Small intestine (tissue), 7 donors: ENCODE measurements at regions not wholly inside any gene's neighbourhood (a gene's known extent, or its start where the extent isn't known, plus 50 kb on each side); places are given as distances from the start of the nearest gene placed in this dataset.

ENCODE experiments used
- DNase-seq, 2 donors: peaks; one replicate each; pipeline versions ENCODE4 v3.0.0 to v3.0.0-alpha.2; 2013
- FAIRE-seq: peaks from 2 replicates; lab custom pipeline; 2012; peaks lifted over from hg19 to GRCh38; lab: Jason Lieb, UNC
- H3K27ac ChIP-seq, 3 donors: one replicate each; pipeline ENCODE4 v1.5.1; 2013; ENCODE audit warnings: low read length in 2 of 3, mild to moderate bottlenecking in 2 of 3, control low read depth in 1 of 3, inconsistent platforms in 1 of 3, low read depth in 1 of 3, moderate library complexity in 1 of 3
- H3K27me3 ChIP-seq, 3 donors: one replicate each; pipeline ENCODE4 v1.6.1; 2013; ENCODE audit warnings: low read length in 3 of 3, inconsistent platforms in 1 of 3; ENCODE audit not compliant: control insufficient read depth in 3 of 3, insufficient read depth in 3 of 3
- H3K36me3 ChIP-seq, 3 donors: one replicate each; pipeline ENCODE4 v1.6.1; 2013; ENCODE audit warnings: low read length in 3 of 3, inconsistent platforms in 1 of 3, low read depth in 1 of 3, mild to moderate bottlenecking in 1 of 3, moderate library complexity in 1 of 3; ENCODE audit not compliant: control insufficient read depth in 3 of 3, insufficient read depth in 2 of 3
- H3K4me1 ChIP-seq, 3 donors: one replicate each; pipeline ENCODE4 v1.6.1; 2013; ENCODE audit warnings: low read length in 2 of 3, inconsistent platforms in 1 of 3, low read depth in 1 of 3, mild to moderate bottlenecking in 1 of 3, moderate library complexity in 1 of 3; ENCODE audit not compliant: control insufficient read depth in 3 of 3, insufficient read depth in 2 of 3
- H3K4me3 ChIP-seq, 3 donors: one replicate each; pipeline ENCODE4 v1.5.1; 2013; ENCODE audit warnings: low read length in 3 of 3, control low read depth in 1 of 3, inconsistent platforms in 1 of 3, low read depth in 1 of 3, mild to moderate bottlenecking in 1 of 3, moderate library complexity in 1 of 3
- H3K9me3 ChIP-seq, 2 donors: one replicate each; pipeline ENCODE4 v1.6.1; 2013; ENCODE audit warnings: low read depth in 1 of 2, low read length in 1 of 2; ENCODE audit not compliant: control insufficient read depth in 2 of 2, insufficient read depth in 1 of 2
- WGBS, 3 donors: extraction: QIAGEN DNeasy Blood & Tissue Kit; methylation state at CpG; one replicate each; pipeline ENCODE4 v1.1.7; 2013; 5-methylcytosine and 5-hydroxymethylcytosine counted together
- donor health status: healthy with polysubstance abuse.
- donor health status: control.
- donor health status: control.
- donor health status: Bipolar disorder and iron deficiency.
- donor health status: healthy.

DNA sequence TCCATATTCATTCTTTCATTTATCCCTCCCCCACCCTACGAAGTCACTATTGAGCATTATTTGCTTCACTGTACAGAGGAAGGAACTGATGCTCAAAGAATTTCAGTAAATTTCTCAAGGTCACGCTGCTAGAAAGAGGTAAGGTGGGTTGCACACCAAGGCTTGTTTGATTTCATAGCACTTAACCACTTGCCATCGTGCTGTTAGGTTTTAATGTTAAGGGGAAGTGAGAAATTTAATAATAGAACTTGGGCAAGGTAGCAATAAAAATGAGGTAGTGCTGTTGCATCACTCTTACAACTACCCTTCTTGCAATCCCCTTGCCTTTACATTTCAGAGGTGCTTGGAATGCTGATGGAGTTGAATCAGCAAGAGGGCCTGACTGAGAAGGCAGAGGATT lies 343.1 kb downstream of the MID1IP1 start:
- FAIRE-seq, result no peak
- Histone ChIP-seq H3K27me3 (no peaks in the 10 kb centered on the region), H3K4me1 (no peaks in the 10 kb centered on the region), H3K27ac (no peak overlapping the region), H3K9me3 (no peaks in the 10 kb centered on the region), H3K4me3 (no peak overlapping the region), H3K36me3 (no peaks in the 10 kb centered on the region)
- DNase-seq, result no peak
- 57 to 67% (median 60%) methylated on average over 3 of the region's 3 CpGs for WGBS, 3 donors

DNA sequence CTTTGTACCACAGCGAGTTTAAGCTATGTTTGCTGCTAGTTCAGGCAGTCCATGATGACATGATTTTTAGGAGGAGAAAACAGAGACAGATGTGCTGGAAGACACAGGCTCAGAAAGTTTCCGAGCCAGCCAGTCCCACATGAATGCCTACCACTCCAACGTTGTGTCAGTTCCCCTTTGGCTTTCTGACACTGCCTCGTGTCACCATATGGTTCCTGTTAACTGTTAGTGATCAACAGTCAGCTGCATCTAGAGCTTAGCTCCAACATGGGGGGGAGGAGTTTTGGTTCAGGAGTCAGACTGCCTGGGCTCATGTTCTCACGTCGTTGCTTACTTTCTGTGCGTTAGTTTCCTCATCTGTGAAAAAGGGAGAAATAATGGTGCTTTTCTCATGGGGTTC lies 343.7 kb downstream of the MID1IP1 start:
- FAIRE-seq (no peak), DNase-seq (no peak)
- Histone ChIP-seq H3K27ac (no peak overlapping the region), H3K4me3 (no peak overlapping the region), H3K27me3 (no peaks in the 10 kb centered on the region), H3K4me1 (no peaks in the 10 kb centered on the region), H3K36me3 (no peaks in the 10 kb centered on the region), H3K9me3 (no peaks in the 10 kb centered on the region)
- 61 to 70% (median 68%) methylated on average over 7 of the region's 7 CpGs for WGBS, 3 donors

DNA sequence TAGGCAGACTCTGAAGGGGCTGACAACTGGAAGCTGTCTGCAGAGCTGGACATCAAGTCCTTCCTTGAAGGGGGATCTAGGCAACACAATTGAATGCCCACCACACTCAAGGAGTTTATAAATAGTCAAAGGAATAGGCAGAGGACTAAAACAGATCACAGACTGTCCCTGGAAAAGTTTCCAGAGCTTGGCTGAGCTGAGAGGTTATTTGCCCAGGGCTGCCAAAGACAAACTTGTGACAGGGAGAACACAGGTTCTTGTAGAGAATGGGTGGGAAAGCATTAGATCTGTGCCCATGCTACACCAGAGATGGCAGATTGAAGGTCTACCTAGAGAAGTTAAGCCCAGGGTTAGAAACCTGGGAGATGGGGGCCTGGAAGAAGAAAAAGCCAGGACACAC lies 344.6 kb downstream of the MID1IP1 start:
- no peak for FAIRE-seq
- no peaks in the 10 kb centered on the region for H3K4me1 ChIP-seq
- H3K36me3 ChIP-seq, result no peaks in the 10 kb centered on the region
- H3K27me3 ChIP-seq, result no peaks in the 10 kb centered on the region
- H3K9me3 ChIP-seq, result no peaks in the 10 kb centered on the region
- no peak overlapping the region for H3K27ac ChIP-seq
- no peak overlapping the region for H3K4me3 ChIP-seq
- no peak for DNase-seq

DNA sequence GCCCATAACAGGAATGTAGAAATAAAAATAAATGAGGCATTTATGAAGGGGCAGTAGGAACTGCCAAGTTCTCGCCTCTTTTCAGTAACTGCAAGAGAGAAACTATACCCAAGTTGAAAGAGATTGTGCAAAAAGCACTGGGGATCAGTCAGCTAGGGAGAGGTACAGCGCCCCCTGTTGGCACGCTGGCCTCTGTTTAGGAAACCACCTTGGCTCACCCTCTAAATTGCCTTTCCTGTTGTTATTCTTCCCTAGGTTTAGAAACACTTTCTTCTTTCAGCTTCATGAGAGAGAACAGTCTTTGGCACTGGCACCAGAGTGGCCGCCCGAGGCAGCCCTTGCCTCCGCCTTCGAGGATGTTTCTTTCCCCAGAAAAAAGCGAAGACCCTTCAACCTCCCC lies 348.5 kb downstream of the MID1IP1 start:
- 32 to 39% (median 37%) methylated on average over 8 of the region's 8 CpGs for WGBS, 3 donors
- FAIRE-seq (no peak), DNase-seq (peak; percentile 55 to 72)
- Histone ChIP-seq H3K27me3 (no peaks in the 10 kb centered on the region), H3K9me3 (no peaks in the 10 kb centered on the region), H3K4me1 (no peaks in the 10 kb centered on the region), H3K36me3 (no peaks in the 10 kb centered on the region), H3K27ac (no peak overlapping the region), H3K4me3 (no peak overlapping the region)

DNA sequence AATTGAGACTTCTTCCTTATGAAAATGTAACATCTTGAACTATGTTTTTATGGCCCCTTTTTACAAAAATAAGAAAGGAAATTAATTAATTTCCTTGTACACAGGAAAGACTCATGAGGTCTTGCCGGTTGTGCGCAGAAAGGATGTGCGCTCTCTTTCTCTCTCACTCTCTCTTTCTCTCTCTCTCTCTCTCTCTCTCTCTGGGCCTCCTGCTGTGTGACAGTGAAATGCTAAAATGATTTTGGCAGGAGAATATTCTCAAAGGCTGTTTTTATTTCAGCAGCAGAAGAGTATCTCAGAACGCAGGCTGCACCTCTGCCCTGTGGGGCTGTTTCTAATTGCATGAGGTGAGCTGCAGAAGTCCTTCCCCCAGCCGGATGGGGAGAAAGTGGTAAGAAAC lies 349.0 kb downstream of the MID1IP1 start:
- Histone ChIP-seq H3K4me3 (no peak overlapping the region), H3K4me1 (no peaks in the 10 kb centered on the region), H3K9me3 (no peaks in the 10 kb centered on the region), H3K27me3 (no peaks in the 10 kb centered on the region), H3K27ac (no peak overlapping the region), H3K36me3 (no peaks in the 10 kb centered on the region)
- no peak for FAIRE-seq
- DNase-seq, result no peak
- WGBS, 3 donors, result 78 to 86% (median 82%) methylated on average over 5 of the region's 5 CpGs

DNA sequence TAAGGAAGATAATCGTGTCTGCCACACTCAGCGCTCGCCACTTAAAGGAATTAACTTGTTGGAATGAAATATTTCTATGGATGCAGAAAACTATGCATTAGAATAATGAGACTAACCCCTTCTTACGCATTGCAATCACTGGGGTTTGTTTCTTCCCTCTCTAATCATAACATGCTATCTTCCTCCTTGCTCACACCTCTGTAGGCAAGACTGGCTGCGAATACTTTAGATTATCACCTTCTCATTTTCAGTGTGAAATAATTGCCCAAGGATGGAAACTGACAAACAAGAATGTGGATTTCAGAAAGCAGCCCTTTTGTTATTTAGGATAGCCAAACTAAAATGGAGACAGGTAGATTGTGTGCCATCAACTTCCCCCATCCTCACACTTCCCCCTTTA lies 349.4 kb downstream of the MID1IP1 start:
- no peak overlapping the region for H3K27ac ChIP-seq
- DNase-seq (no peak), FAIRE-seq (no peak)
- no peaks in the 10 kb centered on the region for H3K27me3 ChIP-seq
- H3K9me3 ChIP-seq, result no peaks in the 10 kb centered on the region
- WGBS, 3 donors, result 71 to 87% (median 77%) methylated on average over 5 of the region's 5 CpGs
- H3K4me1 ChIP-seq, result no peaks in the 10 kb centered on the region
- H3K4me3 ChIP-seq, result no peak overlapping the region
- H3K36me3 ChIP-seq, result no peaks in the 10 kb centered on the region

DNA sequence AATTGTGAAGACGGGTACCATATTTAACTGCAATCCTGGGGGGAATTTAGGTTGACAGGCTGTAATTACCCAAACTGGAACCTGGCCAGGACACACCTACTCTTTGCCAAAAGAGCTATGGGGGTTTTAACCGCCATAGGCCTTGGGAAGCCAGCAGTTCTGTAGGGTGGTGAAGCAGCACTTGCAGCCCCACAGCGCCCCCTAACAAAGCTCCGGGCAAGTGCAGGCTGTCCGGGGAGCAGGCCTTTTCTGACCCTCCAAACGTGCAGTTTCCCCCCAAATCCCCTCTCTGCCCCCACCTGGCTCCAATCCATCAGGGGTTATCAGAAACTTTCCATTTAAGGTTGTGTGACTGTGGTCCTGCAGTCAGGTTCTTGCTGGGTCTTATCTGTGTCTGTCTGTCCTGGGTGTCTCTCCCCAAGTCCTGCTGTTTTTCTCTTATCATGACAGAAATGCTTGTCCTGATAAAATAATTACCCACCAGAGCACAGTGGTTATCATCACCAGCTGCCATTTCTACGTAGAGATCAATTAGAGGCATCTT lies 350.9 kb downstream of the MID1IP1 start:
- H3K4me1 ChIP-seq, result peaks cover 0 to 6% (median 0%) of the 10 kb centered on the region in 3 donors
- H3K27me3 ChIP-seq, result no peaks in the 10 kb centered on the region
- H3K27ac ChIP-seq, result no peak overlapping the region
- H3K9me3 ChIP-seq, result no peaks in the 10 kb centered on the region
- no peak overlapping the region for H3K4me3 ChIP-seq
- DNase-seq, result peak in 1 of 2 donors; percentile 51
- FAIRE-seq, result no peak
- H3K36me3 ChIP-seq, result no peaks in the 10 kb centered on the region
- WGBS, 3 donors, result 27 to 56% (median 36%) methylated on average over 7 of the region's 7 CpGs

DNA sequence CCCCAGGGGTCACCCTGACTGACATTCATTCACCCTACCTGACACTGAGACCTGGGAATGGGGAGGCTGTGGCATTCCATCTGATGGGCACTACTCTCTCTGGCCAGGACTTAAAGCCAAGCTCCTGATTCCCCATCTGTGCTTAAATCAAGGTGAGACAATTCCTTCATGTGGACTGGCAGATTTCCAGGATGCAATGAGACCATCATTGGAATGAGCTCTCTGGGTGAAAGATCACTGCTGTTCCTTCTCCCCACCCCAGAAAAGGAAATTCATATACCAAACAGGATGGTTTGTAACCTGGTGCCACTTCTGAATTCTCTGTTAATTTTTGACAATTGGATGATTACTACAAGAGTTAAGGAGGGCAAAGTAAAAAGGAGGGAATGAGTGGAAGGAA lies 354.8 kb downstream of the MID1IP1 start:
- FAIRE-seq, result no peak
- no peak overlapping the region for H3K4me3 ChIP-seq
- H3K9me3 ChIP-seq, result no peaks in the 10 kb centered on the region
- no peak for DNase-seq
- no peaks in the 10 kb centered on the region for H3K36me3 ChIP-seq
- H3K4me1 ChIP-seq, result peaks cover 0 to 7% (median 2%) of the 10 kb centered on the region in 3 donors
- H3K27me3 ChIP-seq, result no peaks in the 10 kb centered on the region
- H3K27ac ChIP-seq, result no peak overlapping the region

DNA sequence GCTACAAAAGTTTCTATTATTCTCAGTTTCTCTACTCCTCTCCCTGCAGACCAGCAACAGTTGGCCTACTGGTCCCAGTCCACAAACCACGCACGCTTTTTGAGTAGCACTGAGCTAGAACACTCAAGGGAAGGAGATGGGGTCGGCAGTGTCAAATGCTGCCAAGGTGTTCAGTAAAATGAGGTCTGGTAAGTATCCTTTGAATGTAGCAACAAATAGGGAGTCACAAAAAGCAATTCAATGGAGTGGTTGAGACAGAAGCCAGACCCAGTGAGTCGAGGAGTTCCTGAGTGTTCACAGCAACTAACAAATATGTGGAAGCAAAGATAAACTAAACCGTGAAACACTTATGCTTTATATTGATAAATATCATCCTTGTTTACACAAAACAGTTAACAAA lies 355.7 kb downstream of the MID1IP1 start:
- Histone ChIP-seq H3K27ac (no peak overlapping the region), H3K27me3 (no peaks in the 10 kb centered on the region), H3K4me1 (peaks cover 0 to 17% (median 2%) of the 10 kb centered on the region in 3 donors), H3K9me3 (no peaks in the 10 kb centered on the region), H3K4me3 (no peak overlapping the region), H3K36me3 (no peaks in the 10 kb centered on the region)
- no peak for FAIRE-seq
- DNase-seq, result no peak
- 53 to 71% (median 63%) methylated on average over 5 of the region's 5 CpGs for WGBS, 3 donors
